ENCODE measurements at regions not wholly inside any gene's neighbourhood (a gene's known extent, or its start where the extent isn't known, plus 50 kb on each side); places are given as distances from the start of the nearest gene placed in this dataset.

DNA sequence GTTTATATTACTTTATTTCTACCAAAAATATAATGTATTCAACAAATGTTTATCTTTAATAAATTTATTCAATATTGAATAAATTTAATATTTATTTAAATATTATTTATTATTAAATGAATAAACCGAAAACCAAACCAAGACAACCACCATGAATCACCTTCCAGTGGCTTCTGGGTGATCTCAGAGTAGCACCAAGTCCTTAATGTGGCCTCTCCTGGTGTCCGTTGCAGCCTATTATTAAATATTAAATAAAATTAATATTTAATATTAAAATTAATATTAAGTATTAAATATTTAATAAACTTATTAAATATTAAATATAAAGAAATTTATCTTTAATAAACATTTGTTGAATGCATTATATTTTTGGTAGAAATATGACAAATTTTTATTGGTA, 143.3 kb upstream of the PLPP4 start:
- Histone ChIP-seq H3K27ac (no peak overlapping the region), H3K4me1 (no peaks in the 10 kb centered on the region), H3K4me3 (no peak overlapping the region), H3K9me3 (no peaks in the 10 kb centered on the region), H3K4me2 (no peak overlapping the region)
- CTCF ChIA-PET, result no interaction called here
- POLR2A ChIA-PET, result no interaction called here
- ATAC-seq (no peak), DNase-seq (ENCODE audit: low read depth in 1 of 2, low spot score in 1 of 2) (no peak), FAIRE-seq (no peak)
- WGBS (ENCODE audit: missing lambda C conversion rate), result 0% methylated on average over 2 of the region's 2 CpGs
- TF ChIP-seq POLR2A (IDR thresholded peaks at IDR 0.05; ENCODE audit: low read length) (no peak), ESRRA (IDR thresholded peaks at IDR 0.05; ENCODE audit: borderline replicate concordance, low read length) (no peak), POLR2AphosphoS2 (conservative IDR thresholded peaks at IDR 0.05; ENCODE audit: low read length) (no peak)

DNA sequence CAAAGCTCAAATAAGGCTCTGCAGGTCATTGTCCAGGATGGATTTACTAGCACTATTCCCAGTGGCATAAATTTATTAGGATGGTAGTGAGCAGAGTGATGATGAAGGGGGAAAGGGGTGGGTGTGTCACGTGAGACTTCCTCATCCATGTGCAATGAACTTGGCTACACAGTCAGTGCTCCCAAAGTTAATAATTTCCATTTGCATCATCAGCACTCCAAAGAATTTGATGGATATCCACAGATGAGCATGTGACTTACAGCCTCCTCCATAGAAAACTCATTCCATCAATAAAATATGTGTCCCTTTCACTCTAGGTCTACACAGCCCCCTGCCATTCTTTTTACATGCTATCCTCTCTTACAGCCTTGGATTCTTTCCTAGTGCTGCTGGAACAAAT, 142.6 kb upstream of the PLPP4 start:
- Histone ChIP-seq H3K4me1 (no peaks in the 10 kb centered on the region), H3K4me2 (no peak overlapping the region), H3K9me3 (no peaks in the 10 kb centered on the region), H3K4me3 (no peak overlapping the region), H3K27ac (no peak overlapping the region)
- FAIRE-seq (no peak), ATAC-seq (no peak), DNase-seq (ENCODE audit: low read depth in 1 of 2, low spot score in 1 of 2) (no peak)
- ChIA-PET POLR2A (no interaction called here), CTCF (no interaction called here)
- 0% methylated on average over 1 of the region's 1 CpG for WGBS (ENCODE audit: missing lambda C conversion rate)
- TF ChIP-seq, protein P1, sequence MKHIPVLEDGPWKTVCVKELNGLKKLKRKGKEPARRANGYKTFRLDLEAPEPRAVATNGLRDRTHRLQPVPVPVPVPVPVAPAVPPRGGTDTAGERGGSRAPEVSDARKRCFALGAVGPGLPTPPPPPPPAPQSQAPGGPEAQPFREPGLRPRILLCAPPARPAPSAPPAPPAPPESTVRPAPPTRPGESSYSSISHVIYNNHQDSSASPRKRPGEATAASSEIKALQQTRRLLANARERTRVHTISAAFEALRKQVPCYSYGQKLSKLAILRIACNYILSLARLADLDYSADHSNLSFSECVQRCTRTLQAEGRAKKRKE (CRISPR knock-in tag; IDR thresholded peaks at IDR 0.05; ENCODE audit: low read depth), result no peak
- TF ChIP-seq RCOR1 (IDR thresholded peaks at IDR 0.05; ENCODE audit: low read depth, low read length) (no peak), RNF2 (IDR thresholded peaks at IDR 0.05; ENCODE audit: borderline replicate concordance, low read depth) (no peak)

DNA sequence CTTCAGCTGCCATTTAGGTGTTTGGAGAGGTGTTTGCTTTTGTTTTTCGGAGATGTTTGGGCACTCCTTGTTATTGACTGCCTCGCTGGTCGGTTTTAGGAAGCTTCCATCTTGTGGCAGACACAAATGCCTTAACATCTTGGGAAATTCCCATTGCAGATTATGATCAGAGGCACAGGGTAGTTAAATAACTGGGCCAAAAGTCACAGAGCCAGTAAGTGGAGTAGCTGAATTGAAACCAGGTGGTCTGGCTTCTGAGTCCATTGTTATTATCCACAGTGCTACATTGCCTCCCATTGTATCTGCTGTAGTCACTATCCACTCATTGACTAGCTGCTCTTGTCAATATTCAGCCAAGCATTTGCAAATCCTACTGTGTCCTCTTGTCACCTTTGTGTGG, 138.2 kb upstream of the PLPP4 start:
- WGBS (ENCODE audit: missing lambda C conversion rate), result 14% methylated on average over 3 of the region's 3 CpGs
- Histone ChIP-seq H3K4me3 (no peak overlapping the region), H3K4me2 (no peak overlapping the region), H3K9me3 (no peaks in the 10 kb centered on the region), H3K4me1 (no peaks in the 10 kb centered on the region), H3K27ac (no peak overlapping the region)
- FAIRE-seq (no peak), ATAC-seq (no peak), DNase-seq (ENCODE audit: low read depth in 1 of 2, low spot score in 1 of 2) (no peak)
- ChIA-PET CTCF (interaction anchor here (1.4 kb wide), 1 partner anchor 18 kb away, joined by 4 read pairs; no protein-coding TSS in a partner anchor), POLR2A (no interaction called here)
- TF ChIP-seq, protein P2, sequence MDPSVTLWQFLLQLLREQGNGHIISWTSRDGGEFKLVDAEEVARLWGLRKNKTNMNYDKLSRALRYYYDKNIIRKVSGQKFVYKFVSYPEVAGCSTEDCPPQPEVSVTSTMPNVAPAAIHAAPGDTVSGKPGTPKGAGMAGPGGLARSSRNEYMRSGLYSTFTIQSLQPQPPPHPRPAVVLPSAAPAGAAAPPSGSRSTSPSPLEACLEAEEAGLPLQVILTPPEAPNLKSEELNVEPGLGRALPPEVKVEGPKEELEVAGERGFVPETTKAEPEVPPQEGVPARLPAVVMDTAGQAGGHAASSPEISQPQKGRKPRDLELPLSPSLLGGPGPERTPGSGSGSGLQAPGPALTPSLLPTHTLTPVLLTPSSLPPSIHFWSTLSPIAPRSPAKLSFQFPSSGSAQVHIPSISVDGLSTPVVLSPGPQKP (IDR thresholded peaks at IDR 0.05; ENCODE audit: low read depth, low read length), result no peak
- TF ChIP-seq ZNF302 (CRISPR knock-in tag; IDR thresholded peaks at IDR 0.05) (no peak), CBX2 (IDR thresholded peaks at IDR 0.05; ENCODE audit: borderline replicate concordance, low read depth) (no peak), POLR2A (IDR thresholded peaks at IDR 0.05; ENCODE audit: low read length) (no peak), SMC3 (IDR thresholded peaks at IDR 0.05) (no peak), FOSL2 (IDR thresholded peaks at IDR 0.05) (no peak), FOSL2 (CRISPR knock-in tag; IDR thresholded peaks at IDR 0.05) (no peak), KDM5A (IDR thresholded peaks at IDR 0.05) (no peak), MAZ (IDR thresholded peaks at IDR 0.05; ENCODE audit: borderline replicate concordance, low read depth, low read length) (no peak)

DNA sequence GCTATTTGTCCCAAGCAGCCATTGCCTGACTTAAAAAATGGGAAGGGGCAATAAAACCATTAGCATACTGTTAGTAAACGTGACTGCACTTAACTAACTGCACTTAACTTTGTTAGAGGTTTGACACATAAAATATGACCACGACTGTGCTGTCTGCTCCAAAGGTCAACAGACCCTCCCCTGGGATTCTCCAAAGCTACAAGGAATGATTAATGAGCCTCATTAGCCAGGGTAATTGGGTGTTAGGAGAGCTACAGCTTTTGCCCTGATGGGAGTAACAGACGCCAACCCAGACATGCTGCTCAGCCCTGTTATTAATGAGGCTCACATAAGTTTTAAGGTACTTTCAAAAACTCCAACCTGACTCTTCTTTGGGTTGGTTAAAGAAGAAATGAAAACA, 129.4 kb upstream of the PLPP4 start:
- H3K9me3 ChIP-seq, result no peaks in the 10 kb centered on the region
- WGBS (ENCODE audit: missing lambda C conversion rate), result 3% methylated on average over 3 of the region's 3 CpGs
- no peak for DNase-seq (ENCODE audit: low read depth in 1 of 2, low spot score in 1 of 2)
- H3K27ac ChIP-seq, result no peak overlapping the region
- H3K4me3 ChIP-seq, result no peak overlapping the region
- ChIA-PET CTCF (interaction anchor here (0.6 to 1.9 kb wide), 2 partner anchors 9 to 327 kb away, joined by 3 to 4 read pairs; no protein-coding TSS in a partner anchor), POLR2A (no interaction called here)
- no peaks in the 10 kb centered on the region for H3K4me1 ChIP-seq
- no peak for ATAC-seq
- FAIRE-seq, result no peak
- no peak for TF ChIP-seq TP53 (CRISPR knock-in tag; IDR thresholded peaks at IDR 0.05)
- TF ChIP-seq, protein P2 (IDR thresholded peaks at IDR 0.05; ENCODE audit: low read depth, low read length), result no peak
- no peak for TF ChIP-seq RARB (CRISPR knock-in tag; IDR thresholded peaks at IDR 0.05)
- no peak for TF ChIP-seq HOXB13 (CRISPR knock-in tag; IDR thresholded peaks at IDR 0.05; ENCODE audit: low read depth)
- no peak for TF ChIP-seq GATA3 (IDR thresholded peaks at IDR 0.05; ENCODE audit: borderline replicate concordance)
- TF ChIP-seq KDM5A (IDR thresholded peaks at IDR 0.05), result no peak
- no peak for TF ChIP-seq TFCP2L1 (CRISPR knock-in tag; IDR thresholded peaks at IDR 0.05)
- no peak for TF ChIP-seq EHMT2 (IDR thresholded peaks at IDR 0.05; ENCODE audit: low read depth)
- TF ChIP-seq NPAS2 (CRISPR knock-in tag; IDR thresholded peaks at IDR 0.05; ENCODE audit: borderline replicate concordance), result no peak
- no peak for TF ChIP-seq CBX2 (IDR thresholded peaks at IDR 0.05; ENCODE audit: borderline replicate concordance, low read depth)
- no peak for TF ChIP-seq NR3C1 (IDR thresholded peaks at IDR 0.05)
- no peak for TF ChIP-seq JUNB (IDR thresholded peaks at IDR 0.05)
- TF ChIP-seq, protein P3, sequence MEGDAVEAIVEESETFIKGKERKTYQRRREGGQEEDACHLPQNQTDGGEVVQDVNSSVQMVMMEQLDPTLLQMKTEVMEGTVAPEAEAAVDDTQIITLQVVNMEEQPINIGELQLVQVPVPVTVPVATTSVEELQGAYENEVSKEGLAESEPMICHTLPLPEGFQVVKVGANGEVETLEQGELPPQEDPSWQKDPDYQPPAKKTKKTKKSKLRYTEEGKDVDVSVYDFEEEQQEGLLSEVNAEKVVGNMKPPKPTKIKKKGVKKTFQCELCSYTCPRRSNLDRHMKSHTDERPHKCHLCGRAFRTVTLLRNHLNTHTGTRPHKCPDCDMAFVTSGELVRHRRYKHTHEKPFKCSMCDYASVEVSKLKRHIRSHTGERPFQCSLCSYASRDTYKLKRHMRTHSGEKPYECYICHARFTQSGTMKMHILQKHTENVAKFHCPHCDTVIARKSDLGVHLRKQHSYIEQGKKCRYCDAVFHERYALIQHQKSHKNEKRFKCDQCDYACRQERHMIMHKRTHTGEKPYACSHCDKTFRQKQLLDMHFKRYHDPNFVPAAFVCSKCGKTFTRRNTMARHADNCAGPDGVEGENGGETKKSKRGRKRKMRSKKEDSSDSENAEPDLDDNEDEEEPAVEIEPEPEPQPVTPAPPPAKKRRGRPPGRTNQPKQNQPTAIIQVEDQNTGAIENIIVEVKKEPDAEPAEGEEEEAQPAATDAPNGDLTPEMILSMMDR (IDR thresholded peaks at IDR 0.05), result no peak
- TF ChIP-seq, protein P4, sequence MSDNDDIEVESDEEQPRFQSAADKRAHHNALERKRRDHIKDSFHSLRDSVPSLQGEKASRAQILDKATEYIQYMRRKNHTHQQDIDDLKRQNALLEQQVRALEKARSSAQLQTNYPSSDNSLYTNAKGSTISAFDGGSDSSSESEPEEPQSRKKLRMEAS (IDR thresholded peaks at IDR 0.05), result no peak
- no peak for TF ChIP-seq SMC3 (IDR thresholded peaks at IDR 0.05)
- no peak overlapping the region for H3K4me2 ChIP-seq
